Myocyte (in vitro differentiated cells): ENCODE measurements at regions not wholly inside any gene's neighbourhood (a gene's known extent, or its start where the extent isn't known, plus 50 kb on each side); places are given as distances from the start of the nearest gene placed in this dataset.
"Not testable (repeated sequence)": the region's sequence is repeated elsewhere in the genome, so short reads cannot be mapped to it uniquely, and the experiment has no call there.

Experiments
- DNase-seq: peaks from one replicate; pipeline ENCODE4 v3.0.0-alpha.2; 2012; ENCODE audit warnings: low read depth

DNA sequence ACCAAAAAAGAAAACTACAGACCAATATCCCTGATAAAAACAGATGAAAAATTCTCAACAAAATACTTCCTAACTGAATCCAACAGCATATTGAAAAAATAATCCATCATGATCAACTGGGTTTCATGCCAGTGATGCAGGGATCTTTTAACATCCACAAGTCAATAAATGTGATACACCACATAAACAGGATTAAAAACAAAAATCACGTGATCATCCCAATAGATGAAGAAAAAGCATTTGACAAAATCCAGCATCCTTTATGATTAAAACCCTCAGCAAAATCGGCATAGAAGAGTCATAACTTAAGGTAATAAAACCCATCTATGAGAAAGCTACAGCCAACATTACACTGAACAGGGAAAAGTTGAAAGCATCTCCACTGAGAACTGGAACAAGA, 107.5 kb downstream of the DCLK3 start:
- DNase-seq, result no peak

DNA sequence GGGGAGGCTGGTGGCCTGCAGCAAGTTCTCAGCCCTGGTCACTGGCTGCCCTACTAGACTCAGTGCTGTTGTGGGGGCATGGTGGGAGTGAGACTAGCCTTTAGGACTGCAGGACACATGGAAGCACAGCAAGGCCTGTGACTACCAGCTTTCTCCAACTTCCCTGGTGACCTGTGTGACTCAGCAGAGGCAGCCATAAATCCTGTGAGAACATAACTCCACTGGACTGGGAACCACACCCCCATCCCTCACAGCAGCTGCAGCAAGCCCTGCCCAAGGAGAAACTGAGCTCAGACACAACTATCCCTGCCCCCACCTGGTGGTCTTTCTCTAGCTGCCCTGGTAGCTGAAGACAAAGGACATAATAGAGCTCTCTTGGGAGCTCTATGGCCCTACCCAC, 111.3 kb downstream of the DCLK3 start:
- peak; percentile 62 for DNase-seq

DNA sequence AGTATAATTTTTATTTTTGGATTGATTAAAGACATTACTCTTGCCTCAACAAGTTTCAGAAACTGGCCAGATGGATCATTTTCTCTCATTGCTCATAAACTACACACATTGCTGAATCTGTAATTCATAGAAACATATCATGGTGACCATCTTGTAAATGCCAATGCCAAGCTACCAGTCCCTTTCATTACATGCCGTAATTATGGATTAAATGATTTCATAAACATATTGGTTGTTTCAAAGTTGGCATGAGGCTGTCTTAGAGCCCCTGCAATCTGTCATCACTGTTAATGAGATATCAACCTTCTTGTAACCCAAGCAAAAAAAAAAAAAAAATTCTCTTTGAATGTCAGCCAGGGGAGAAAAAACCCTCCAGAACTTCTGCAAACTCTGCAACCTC, 112.2 kb downstream of the DCLK3 start:
- no peak for DNase-seq

DNA sequence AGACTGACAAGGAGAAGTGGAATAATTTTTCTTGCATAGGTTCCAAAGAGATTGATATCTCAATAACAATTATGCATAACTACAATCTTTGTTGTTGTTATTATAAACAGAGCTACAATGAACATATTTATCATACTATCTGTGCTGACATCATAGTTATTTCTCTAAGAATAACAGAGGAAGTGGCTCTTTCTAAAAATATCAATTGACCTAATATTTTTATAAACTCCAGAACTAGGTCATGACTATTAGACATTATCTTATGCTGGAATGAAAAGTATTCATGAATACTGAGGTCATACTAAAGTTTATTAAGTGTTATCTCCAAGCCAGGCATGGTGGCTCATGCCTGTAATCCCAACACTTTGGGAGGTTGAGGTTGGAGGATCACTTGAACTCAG, 114.1 kb downstream of the DCLK3 start:
- DNase-seq, result peak; percentile 21

DNA sequence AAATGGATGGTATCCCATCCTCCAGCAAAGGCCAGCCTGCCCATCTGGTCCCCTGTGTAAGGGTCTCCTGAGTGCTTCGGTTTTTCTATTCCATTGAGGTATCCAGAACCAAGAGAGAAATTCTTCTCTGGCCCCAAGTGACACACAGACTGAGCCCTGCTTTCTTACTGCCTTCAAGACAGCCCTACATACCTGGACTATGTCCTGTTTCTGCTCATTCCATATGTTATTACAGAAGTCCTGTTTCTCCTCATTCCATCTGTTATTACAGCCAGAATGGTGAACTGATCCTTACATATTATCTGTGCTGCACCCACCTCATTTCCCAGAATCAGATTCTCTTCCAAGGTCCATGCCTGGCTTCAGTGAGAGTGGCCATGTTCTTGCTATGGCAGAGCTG, 115.2 kb downstream of the DCLK3 start:
- no peak for DNase-seq

DNA sequence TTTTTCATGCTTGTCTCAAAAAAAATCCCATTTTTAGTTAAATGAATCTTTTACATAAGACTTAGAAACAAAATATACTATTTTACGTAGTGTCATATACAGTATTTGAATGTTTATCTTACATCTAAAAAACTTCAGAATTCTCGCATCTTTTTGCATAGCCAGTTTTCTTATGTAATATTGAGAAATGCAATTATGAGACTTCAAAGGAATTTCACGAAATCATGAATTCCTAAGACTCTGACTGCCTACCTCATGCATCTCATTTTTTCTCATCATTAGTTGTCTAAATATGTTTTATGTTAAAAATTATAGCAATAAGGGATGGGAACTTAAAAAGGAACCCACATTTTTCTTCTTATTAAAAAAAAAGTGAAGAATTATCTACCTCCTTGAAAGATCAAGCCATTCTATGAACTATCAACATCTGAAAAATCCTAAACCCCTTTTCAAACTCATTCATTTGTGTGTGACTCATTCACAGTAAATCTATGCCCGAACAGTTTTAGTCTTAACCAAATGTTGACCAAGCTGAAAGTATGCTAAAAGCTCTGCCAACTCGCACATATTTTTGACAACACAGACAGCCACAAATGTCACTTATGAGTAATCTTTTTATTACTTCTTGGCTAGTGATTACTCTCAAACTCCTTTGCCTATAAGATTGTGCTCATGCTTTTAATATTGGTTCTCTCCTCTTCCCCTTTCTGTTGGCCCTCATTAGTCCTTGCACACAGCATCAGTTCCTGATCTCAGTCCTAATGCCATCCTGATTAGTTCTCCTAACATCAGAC, 115.9 kb downstream of the DCLK3 start:
- DNase-seq, result peak; percentile 63

DNA sequence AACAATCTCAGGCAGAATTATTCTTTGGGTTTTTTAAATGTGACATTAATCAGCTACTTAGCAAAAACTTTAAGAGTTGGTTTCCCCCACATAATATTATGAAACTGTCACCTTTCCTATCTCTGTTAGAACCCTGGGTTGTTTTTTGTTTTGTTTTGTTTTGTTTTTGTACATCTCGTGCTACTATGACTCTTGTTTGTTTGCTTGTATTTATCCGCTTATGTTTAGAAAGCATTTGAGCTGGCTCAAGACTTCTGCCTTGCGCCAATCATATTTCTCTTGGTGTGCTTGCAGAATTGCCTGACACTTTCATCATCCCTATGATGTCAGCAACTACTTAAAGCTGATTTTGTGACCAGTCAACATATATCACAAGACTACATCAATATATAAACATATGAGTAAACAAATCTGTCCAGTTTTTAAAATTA, 116.9 kb downstream of the DCLK3 start:
- DNase-seq, result no peak

DNA sequence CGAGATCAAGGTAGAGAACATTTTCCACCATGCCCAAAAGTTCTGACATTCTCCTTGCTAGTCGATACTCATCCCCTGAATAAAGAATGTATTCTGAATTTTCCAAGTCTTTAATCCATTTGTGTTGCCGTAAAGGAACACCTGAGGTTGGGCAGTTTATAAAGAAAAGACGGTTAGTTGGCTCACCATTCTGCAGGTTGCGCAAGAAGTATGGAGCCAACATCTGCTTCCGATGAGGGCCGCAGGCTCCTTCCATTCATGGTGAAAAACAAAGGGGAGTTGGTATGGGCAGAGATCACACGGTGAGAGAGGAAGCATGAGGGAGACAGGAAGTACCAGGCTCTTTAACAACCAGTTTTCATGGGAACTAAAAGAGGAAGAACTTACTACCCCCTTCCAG, 121.2 kb downstream of the DCLK3 start:
- no peak for DNase-seq

DNA sequence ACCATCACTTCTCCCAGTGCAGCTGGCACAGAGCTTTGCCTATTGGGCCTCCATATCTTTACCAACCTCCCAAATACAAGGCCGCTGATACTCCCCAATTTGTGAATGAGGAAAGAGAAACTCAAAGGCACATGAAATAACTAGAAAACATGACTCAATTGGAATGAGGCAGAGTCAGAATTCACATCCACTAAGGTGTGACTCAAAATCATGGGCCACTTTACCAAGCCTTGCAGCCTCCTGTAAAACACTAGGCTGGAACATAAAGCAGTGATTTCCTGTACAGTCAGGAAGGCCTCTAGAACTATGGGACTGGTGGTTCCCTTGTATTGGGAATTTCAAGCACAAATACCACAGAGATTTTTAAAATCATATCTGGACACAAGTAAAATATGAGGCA, 128.6 kb downstream of the DCLK3 start:
- no peak for DNase-seq

DNA sequence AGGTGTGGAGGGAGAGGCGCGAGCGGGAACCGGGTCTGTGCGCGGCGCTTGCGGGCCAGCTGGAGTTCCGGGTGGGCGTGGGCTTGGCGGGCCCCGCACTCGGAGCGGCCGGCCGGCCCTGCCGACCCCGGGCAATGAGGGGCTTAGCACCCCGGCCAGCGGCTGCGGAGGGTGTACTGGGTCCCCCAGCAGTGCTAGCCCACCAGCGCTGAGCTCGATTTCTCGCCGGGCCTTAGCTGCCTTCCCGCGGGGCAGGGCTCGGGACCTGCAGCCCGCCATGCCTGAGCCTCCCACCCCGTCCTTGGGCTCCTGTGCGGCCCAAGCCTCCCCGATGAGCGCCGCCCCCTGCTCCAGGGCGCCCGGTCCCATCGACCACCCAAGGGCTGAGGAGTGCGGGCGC, 130.5 kb downstream of the DCLK3 start:
- not testable (repeated sequence) for DNase-seq

DNA sequence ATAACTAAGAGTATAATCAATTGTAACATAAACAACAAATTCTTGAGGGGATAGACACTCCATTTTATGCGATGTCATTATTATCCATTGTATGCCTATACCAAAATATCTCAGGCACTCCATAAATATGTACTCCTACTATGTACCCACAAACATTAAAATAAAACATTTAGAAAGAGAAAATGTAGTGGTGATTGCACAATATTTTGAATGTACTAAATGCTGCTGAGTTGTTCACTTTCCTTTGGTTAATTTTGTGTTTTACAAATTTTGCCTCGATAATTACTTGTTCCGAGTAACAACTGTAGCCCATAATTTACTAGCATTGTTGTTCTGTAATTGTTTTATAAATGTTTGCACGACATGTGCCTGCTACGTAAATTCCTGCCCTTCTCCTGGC, 131.3 kb downstream of the DCLK3 start:
- DNase-seq, result no peak

DNA sequence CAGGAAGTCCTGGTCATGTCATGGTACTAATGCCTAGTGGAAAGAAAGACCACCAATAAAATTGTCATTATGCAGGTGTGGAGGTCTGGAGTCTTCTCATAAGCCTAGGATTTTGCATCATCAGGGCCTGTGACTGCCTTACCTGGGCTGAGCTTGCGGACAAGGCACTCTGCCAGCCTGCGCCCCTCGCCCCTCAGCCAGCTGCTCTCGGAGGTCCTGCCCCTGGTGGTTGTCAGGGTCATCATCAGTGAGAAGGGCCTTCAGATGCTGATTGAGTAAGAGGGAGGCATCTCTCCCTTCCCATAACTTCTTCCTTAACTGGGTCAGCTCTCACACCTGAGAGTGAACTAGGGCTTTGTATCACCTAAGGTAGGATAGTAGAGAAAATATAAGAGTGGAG, 132.8 kb downstream of the DCLK3 start:
- no peak for DNase-seq

DNA sequence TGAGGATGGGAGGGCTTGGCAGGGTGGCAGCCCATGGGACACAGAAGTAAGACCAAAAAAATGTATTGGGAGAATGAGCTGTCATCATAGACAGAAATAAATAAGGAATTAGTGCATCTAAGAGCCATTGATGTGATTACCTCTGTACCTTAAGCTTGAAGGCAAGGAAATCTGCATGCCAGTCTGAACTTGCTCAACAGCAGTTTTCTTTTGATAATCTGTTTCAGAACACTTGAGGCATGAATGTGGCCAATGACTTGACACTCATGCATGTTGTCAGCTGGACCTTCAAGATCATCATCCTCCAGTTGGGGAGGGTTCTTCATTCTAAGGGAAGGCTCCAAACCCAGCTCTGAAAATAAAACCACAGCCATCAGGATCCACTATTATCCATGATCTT, 148.5 kb downstream of the DCLK3 start:
- no peak for DNase-seq

DNA sequence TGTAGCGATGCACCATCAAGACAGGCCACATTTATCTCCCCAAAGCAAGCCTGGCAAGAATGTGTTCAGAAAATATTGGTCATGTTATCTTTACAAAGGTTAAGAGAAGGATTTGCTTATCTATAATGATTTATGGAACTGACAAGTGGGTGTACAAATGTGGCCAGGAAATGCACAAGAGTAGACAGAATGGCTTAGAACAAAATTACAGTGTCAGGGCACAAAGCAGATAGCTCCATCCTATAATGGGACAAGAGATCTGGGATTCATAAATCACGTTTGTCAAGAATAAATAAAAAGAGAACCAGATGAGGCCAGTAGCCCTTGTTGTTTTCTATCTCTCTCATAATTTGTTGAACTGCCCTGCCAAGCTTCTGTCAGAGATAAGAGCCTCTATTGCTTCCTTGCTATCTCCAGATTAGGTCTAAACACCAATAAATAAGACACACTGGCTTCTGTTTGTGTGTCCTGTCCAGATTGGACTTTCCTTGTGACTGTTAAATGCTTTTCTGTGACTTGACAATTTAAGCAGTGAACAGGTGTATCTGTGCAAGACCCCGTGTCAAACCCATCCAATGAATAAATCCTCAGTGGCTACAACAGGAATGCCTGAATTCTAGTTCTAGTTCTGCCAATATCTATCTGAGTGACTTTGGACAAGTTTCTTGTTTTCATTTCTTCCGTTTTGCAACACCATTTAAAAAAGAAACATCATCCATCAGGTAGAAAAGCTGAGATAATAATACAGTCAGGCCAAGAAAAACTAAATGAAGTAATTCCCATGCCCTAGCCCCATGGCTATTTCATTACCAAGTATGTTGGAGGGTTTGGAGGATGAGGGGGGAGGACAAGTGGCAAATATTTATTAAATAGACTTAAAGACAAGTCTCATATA, 157.2 kb downstream of the DCLK3 start:
- DNase-seq, result no peak

DNA sequence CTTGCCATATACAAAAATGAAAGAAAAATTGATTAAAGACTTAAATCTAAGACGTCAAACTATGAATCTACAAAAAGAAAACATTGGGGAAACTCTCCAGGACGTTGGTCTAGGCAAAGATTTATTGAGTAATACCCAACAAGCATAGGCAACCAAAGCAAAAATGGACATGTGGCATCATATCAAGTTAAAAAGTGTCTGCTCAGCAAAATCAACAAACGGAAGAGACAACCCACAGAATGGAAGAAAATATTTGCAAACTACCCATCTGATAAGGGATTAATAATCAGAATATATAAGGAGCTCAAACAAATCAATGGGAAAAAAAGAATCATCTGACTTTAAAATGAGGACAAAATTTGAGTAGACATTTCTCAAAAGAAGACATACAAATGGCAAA, 160.9 kb downstream of the DCLK3 start:
- DNase-seq, result no peak

DNA sequence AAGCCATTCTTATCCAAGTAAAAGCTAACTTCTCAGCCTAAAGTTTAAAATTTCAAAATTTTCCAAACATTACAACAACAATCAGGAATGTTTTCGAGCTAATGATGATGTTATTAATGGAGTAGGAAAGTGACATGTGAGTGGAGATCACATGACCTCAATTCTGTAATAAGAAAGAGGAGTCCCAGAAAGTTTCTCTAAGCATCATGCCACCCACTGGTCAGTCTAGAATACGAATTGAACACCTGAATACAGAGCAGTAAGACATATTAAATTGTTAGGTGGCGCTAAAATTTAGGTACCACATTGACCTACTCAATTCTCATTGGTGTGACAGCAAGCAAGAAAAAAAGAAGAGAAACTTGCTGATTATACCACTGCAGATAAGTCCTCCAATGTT, 163.9 kb downstream of the DCLK3 start:
- DNase-seq, result no peak
